ENCODE measurements at regions not wholly inside any gene's neighbourhood (a gene's known extent, or its start where the extent isn't known, plus 50 kb on each side); places are given as distances from the start of the nearest gene placed in this dataset.

GRCh38 chr14:84963518-84963917 is 566.4 kb upstream of the FLRT2 start:
- H3K9ac ChIP-seq (ENCODE audit: low read length), result no peak overlapping the region
- no peak overlapping the region for H3K4me3 ChIP-seq (ENCODE audit: low read length)
- no peak overlapping the region for H3K27ac ChIP-seq (ENCODE audit: low read length)
- no peaks in the 10 kb centered on the region for H3K79me2 ChIP-seq (replicated peaks; ENCODE audit: insufficient read depth, low read length)
- no peaks in the 10 kb centered on the region for H4K20me1 ChIP-seq (ENCODE audit: insufficient read depth)
- no peaks in the 10 kb centered on the region for H3K9me2 ChIP-seq (ENCODE audit: insufficient read depth, low read length)
- H3K27me3 ChIP-seq (ENCODE audit: insufficient read depth, low read depth, low read length), result no peaks in the 10 kb centered on the region
- H3K9me3 ChIP-seq (ENCODE audit: low read length), result no peaks in the 10 kb centered on the region
- TF ChIP-seq, protein P1, sequence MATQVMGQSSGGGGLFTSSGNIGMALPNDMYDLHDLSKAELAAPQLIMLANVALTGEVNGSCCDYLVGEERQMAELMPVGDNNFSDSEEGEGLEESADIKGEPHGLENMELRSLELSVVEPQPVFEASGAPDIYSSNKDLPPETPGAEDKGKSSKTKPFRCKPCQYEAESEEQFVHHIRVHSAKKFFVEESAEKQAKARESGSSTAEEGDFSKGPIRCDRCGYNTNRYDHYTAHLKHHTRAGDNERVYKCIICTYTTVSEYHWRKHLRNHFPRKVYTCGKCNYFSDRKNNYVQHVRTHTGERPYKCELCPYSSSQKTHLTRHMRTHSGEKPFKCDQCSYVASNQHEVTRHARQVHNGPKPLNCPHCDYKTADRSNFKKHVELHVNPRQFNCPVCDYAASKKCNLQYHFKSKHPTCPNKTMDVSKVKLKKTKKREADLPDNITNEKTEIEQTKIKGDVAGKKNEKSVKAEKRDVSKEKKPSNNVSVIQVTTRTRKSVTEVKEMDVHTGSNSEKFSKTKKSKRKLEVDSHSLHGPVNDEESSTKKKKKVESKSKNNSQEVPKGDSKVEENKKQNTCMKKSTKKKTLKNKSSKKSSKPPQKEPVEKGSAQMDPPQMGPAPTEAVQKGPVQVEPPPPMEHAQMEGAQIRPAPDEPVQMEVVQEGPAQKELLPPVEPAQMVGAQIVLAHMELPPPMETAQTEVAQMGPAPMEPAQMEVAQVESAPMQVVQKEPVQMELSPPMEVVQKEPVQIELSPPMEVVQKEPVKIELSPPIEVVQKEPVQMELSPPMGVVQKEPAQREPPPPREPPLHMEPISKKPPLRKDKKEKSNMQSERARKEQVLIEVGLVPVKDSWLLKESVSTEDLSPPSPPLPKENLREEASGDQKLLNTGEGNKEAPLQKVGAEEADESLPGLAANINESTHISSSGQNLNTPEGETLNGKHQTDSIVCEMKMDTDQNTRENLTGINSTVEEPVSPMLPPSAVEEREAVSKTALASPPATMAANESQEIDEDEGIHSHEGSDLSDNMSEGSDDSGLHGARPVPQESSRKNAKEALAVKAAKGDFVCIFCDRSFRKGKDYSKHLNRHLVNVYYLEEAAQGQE (IDR thresholded peaks at IDR 0.05; ENCODE audit: borderline replicate concordance), result no peak
- TF ChIP-seq EP300 (conservative IDR thresholded peaks at IDR 0.05; ENCODE audit: poor library complexity, severe bottlenecking) (no peak), RAD21 (conservative IDR thresholded peaks at IDR 0.05) (no peak), POLR2AphosphoS5 (IDR thresholded peaks at IDR 0.05) (no peak), SMC3 (conservative IDR thresholded peaks at IDR 0.05; ENCODE audit: poor library complexity) (no peak), TAF1 (IDR thresholded peaks at IDR 0.05; ENCODE audit: low read depth) (no peak), MXI1 (conservative IDR thresholded peaks at IDR 0.05; ENCODE audit: poor library complexity, severe bottlenecking) (no peak), EZH2 (IDR thresholded peaks at IDR 0.05; ENCODE audit: borderline replicate concordance, insufficient read depth, low read length, poor library complexity, severe bottlenecking) (no peak)
- TF ChIP-seq, protein P2, sequence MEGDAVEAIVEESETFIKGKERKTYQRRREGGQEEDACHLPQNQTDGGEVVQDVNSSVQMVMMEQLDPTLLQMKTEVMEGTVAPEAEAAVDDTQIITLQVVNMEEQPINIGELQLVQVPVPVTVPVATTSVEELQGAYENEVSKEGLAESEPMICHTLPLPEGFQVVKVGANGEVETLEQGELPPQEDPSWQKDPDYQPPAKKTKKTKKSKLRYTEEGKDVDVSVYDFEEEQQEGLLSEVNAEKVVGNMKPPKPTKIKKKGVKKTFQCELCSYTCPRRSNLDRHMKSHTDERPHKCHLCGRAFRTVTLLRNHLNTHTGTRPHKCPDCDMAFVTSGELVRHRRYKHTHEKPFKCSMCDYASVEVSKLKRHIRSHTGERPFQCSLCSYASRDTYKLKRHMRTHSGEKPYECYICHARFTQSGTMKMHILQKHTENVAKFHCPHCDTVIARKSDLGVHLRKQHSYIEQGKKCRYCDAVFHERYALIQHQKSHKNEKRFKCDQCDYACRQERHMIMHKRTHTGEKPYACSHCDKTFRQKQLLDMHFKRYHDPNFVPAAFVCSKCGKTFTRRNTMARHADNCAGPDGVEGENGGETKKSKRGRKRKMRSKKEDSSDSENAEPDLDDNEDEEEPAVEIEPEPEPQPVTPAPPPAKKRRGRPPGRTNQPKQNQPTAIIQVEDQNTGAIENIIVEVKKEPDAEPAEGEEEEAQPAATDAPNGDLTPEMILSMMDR (IDR thresholded peaks at IDR 0.05; ENCODE audit: poor library complexity, severe bottlenecking), result no peak
- no peak overlapping the region for H2AFZ ChIP-seq (ENCODE audit: low read depth, low read length)
- H3K36me3 ChIP-seq (ENCODE audit: insufficient read depth, low read length), result no peaks in the 10 kb centered on the region
- no peaks in the 10 kb centered on the region for H3F3A ChIP-seq (ENCODE audit: insufficient read depth, low read length, poor library complexity, severe bottlenecking)
- no peak overlapping the region for H3K4me2 ChIP-seq (ENCODE audit: low read length)

GRCh38 chr14:84965279-84965678 is 564.7 kb upstream of the FLRT2 start:
- Histone ChIP-seq H3K4me3 (ENCODE audit: low read length) (no peak overlapping the region), H3K9ac (ENCODE audit: low read length) (no peak overlapping the region), H3K27me3 (ENCODE audit: insufficient read depth, low read depth, low read length) (no peaks in the 10 kb centered on the region), H3K27ac (ENCODE audit: low read length) (no peak overlapping the region), H4K20me1 (ENCODE audit: insufficient read depth) (no peaks in the 10 kb centered on the region), H3K79me2 (replicated peaks; ENCODE audit: insufficient read depth, low read length) (no peaks in the 10 kb centered on the region), H3K9me2 (ENCODE audit: insufficient read depth, low read length) (no peaks in the 10 kb centered on the region), H3K36me3 (ENCODE audit: insufficient read depth, low read length) (no peaks in the 10 kb centered on the region), H2AFZ (ENCODE audit: low read depth, low read length) (no peak overlapping the region), H3K9me3 (ENCODE audit: low read length) (no peaks in the 10 kb centered on the region), H3F3A (ENCODE audit: insufficient read depth, low read length, poor library complexity, severe bottlenecking) (no peaks in the 10 kb centered on the region), H3K4me2 (ENCODE audit: low read length) (no peak overlapping the region)
- TF ChIP-seq SMC3 (conservative IDR thresholded peaks at IDR 0.05; ENCODE audit: poor library complexity) (no peak), EZH2 (IDR thresholded peaks at IDR 0.05; ENCODE audit: borderline replicate concordance, insufficient read depth, low read length, poor library complexity, severe bottlenecking) (no peak), TAF1 (IDR thresholded peaks at IDR 0.05; ENCODE audit: low read depth) (no peak), MXI1 (conservative IDR thresholded peaks at IDR 0.05; ENCODE audit: poor library complexity, severe bottlenecking) (no peak), EP300 (conservative IDR thresholded peaks at IDR 0.05; ENCODE audit: poor library complexity, severe bottlenecking) (no peak), RAD21 (conservative IDR thresholded peaks at IDR 0.05) (no peak), POLR2AphosphoS5 (IDR thresholded peaks at IDR 0.05) (no peak)
- TF ChIP-seq, protein P1 (IDR thresholded peaks at IDR 0.05; ENCODE audit: borderline replicate concordance), result no peak
- TF ChIP-seq, protein P2 (IDR thresholded peaks at IDR 0.05; ENCODE audit: poor library complexity, severe bottlenecking), result no peak
